ENCODE measurements at regions not wholly inside any gene's neighbourhood (a gene's known extent, or its start where the extent isn't known, plus 50 kb on each side); places are given as distances from the start of the nearest gene placed in this dataset.

DNA sequence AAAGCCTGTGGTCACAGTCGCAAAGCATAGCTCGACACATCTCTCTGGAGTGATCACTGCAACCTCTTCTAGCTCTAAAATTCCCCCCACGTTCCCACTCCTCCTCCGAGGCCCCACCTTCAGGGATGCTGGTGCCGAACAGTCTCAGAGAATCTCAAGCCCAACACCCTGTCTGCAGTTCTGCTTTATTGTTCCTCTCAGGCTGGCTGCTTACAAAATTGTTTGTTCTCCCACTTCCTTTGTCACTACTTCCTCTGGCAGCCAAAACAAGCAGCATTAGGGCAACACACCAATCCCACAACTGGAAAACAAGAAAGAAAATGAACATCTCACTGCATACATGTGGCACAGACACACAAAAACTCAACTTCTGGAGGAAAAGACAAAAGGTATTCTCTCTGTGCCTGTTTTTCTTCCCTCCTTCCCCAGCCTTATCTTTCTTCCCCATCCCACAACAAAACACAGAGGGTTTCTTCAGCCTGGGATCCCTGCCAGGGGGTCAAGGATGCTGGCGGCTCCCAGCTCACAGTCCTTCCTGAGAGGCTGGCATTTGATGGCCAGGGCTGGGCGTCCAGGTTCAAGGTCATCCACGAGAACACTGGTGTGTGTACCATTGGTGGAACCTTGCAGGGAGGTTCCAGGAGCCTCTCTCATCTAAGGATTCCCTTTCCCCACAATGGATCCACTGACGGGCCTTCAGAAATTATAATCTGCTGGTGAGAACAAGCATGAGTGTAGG, 108.4 kb downstream of the TMCO5A start:
- TF ChIP-seq KDM5A (IDR thresholded peaks at IDR 0.05; ENCODE audit: low read length) (no peak), POLR2AphosphoS5 (IDR thresholded peaks at IDR 0.05; ENCODE audit: low read depth, low read length) (no peak), SIX5 (IDR thresholded peaks at IDR 0.05; ENCODE audit: low read depth, low read length) (no peak), KDM1A (IDR thresholded peaks at IDR 0.05; ENCODE audit: borderline replicate concordance, low read length) (no peak), GTF2F1 (IDR thresholded peaks at IDR 0.05; ENCODE audit: borderline replicate concordance, low read depth, low read length) (no peak), SP4 (IDR thresholded peaks at IDR 0.05; ENCODE audit: low read length) (no peak), BACH1 (IDR thresholded peaks at IDR 0.05; ENCODE audit: low read length) (no peak), TEAD4 (IDR thresholded peaks at IDR 0.05; ENCODE audit: low read depth, low read length) (no peak), TBP (IDR thresholded peaks at IDR 0.05; ENCODE audit: low read depth, low read length) (no peak), CHD1 (IDR thresholded peaks at IDR 0.05; ENCODE audit: low read depth, low read length) (no peak), CTBP2 (IDR thresholded peaks at IDR 0.05; ENCODE audit: borderline replicate concordance, insufficient read depth, insufficient read length, low read length) (no peak), CHD2 (IDR thresholded peaks at IDR 0.05; ENCODE audit: low read length) (no peak), ZNF274 (IDR thresholded peaks at IDR 0.05; ENCODE audit: borderline replicate concordance, extremely low read depth, low read length) (no peak), TCF12 (IDR thresholded peaks at IDR 0.05; ENCODE audit: low read depth, low read length) (no peak), EZH2 (IDR thresholded peaks at IDR 0.05; ENCODE audit: low read depth, low read length, severe bottlenecking) (no peak)
- H3K4me2 ChIP-seq (ENCODE audit: insufficient read depth in 1 of 2, low read depth in 2 of 2, low read length in 2 of 2), result no peak overlapping the region
- H3K14ac ChIP-seq (ENCODE audit: insufficient read length), result no peak overlapping the region
- DNase-seq (ENCODE audit: low read depth in 1 of 2, low spot score in 2 of 2) (no peak), FAIRE-seq (no peak)
- WGBS, 2 experiments (ENCODE audit: extremely low coverage in 1 of 2, insufficient coverage in 1 of 2, insufficient read length in 1 of 2, insufficient replicate concordance in 2 of 2, low coverage in 1 of 2, low lambda C conversion rate in 2 of 2, missing lambda C conversion rate in 1 of 2), result 86% methylated on average over 9 of the region's 9 CpGs; no CpG with 5 or more reads in 1 of the 2 experiments
- no peaks in the 10 kb centered on the region; a peak in 2 of 7 replicates for H3K4me1 ChIP-seq (replicated peaks in 1 of 4; ENCODE audit: control insufficient read depth in 3 of 4, insufficient read depth in 4 of 4, low read length in 3 of 4)
- no peaks in the 10 kb centered on the region for H3K79me1 ChIP-seq (ENCODE audit: low read depth, low read length)
- ChIA-PET CTCF (ENCODE audit: partially characterized antibody) (interaction anchor here (1.0 kb wide), 1 partner anchor 30 kb away, joined by 3 read pairs; no protein-coding TSS in a partner anchor), POLR2A (ENCODE audit: partially characterized antibody) (interaction anchor here (0.6 to 1.1 kb wide), 2 partner anchors 8 to 208 kb away, joined by 3 read pairs; no protein-coding TSS in a partner anchor)
- H2BK20ac ChIP-seq (ENCODE audit: low read length), result no peak overlapping the region
- 0 out of 2 replicates have a peak overlapping the region, but pooled peaks have one; percentile 18 for H4K8ac ChIP-seq (ENCODE audit: extremely low read depth, insufficient read depth, low read length)
- no peak overlapping the region for H3K27ac ChIP-seq (ENCODE audit: low read depth, low read length)
- H3K4ac ChIP-seq (replicated peaks; ENCODE audit: insufficient read length, low read depth, low read length), result no peak overlapping the region
- H3K79me2 ChIP-seq (ENCODE audit: control insufficient read depth in 1 of 2, insufficient read depth in 2 of 2, low read length in 2 of 2), result no peaks in the 10 kb centered on the region
- no peak overlapping the region for H2BK120ac ChIP-seq (replicated peaks; ENCODE audit: low read depth, low read length)
- 0 out of 2 replicates have a peak overlapping the region, but pooled peaks have one; percentile 13 for H3K18ac ChIP-seq (ENCODE audit: extremely low read depth, low read length)
- H2BK12ac ChIP-seq (ENCODE audit: low read depth, low read length), result no peak overlapping the region
- no peak overlapping the region for H4K5ac ChIP-seq (ENCODE audit: insufficient read length, low read depth, low read length)
- no peaks in the 10 kb centered on the region for H3K36me3 ChIP-seq (ENCODE audit: control insufficient read depth in 2 of 4, insufficient read depth in 4 of 4, low read length in 3 of 4)
- H3K27me3 ChIP-seq (replicated peaks in 1 of 4; ENCODE audit: control insufficient read depth in 3 of 4, extremely low read depth in 1 of 4, insufficient read depth in 3 of 4, low read length in 3 of 4), result no peaks in the 10 kb centered on the region
- no peak overlapping the region for H4K91ac ChIP-seq (replicated peaks; ENCODE audit: insufficient read length, low read length)
- H3K9me3 ChIP-seq (ENCODE audit: insufficient read depth in 2 of 2, low read depth in 1 of 2, low read length in 1 of 2), result no peaks in the 10 kb centered on the region
- H3K23ac ChIP-seq (ENCODE audit: insufficient read length), result no peak overlapping the region
- no peaks in the 10 kb centered on the region for H4K20me1 ChIP-seq (replicated peaks in 1 of 2; ENCODE audit: control insufficient read depth in 1 of 2, insufficient read depth in 2 of 2, low read length in 2 of 2)
- H2AFZ ChIP-seq (ENCODE audit: low read length), result 0 out of 2 replicates have a peak overlapping the region, but pooled peaks have one; percentile 33
- H2BK5ac ChIP-seq (ENCODE audit: low read depth, low read length), result no peak overlapping the region
- no peak overlapping the region for H2AK5ac ChIP-seq (ENCODE audit: low read depth, low read length)
- no peak overlapping the region for H3K4me3 ChIP-seq (ENCODE audit: extremely low read depth in 1 of 4, insufficient read depth in 2 of 4, low read depth in 3 of 4, low read length in 4 of 4)
- no peak overlapping the region for H3K9ac ChIP-seq (replicated peaks in 1 of 4; ENCODE audit: extremely low read depth in 1 of 4, low read depth in 3 of 4, low read length in 3 of 4)
- H3K56ac ChIP-seq (replicated peaks; ENCODE audit: insufficient read length, low read depth, low read length), result no peak overlapping the region
- H3K23me2 ChIP-seq (ENCODE audit: low read depth, low read length), result no peaks in the 10 kb centered on the region
- H2BK15ac ChIP-seq (ENCODE audit: low read length), result no peak overlapping the region
